GM23338 (cell line): ENCODE measurements at regions not wholly inside any gene's neighbourhood (a gene's known extent, or its start where the extent isn't known, plus 50 kb on each side); places are given as distances from the start of the nearest gene placed in this dataset.

Source experiments
- ATAC-seq: fragments of 200-7000 bp; cut with Tn5 transposase; 3 replicates; pipeline ENCODE4 v1.9.1; 2020
- DNase-seq: peaks from one replicate; pipeline ENCODE4 v3.0.0-alpha.2; 2015; ENCODE audit warnings: low spot score
- H2AFZ ChIP-seq: fragments of 200-600 bp; sonication (generic); 2 replicates; pipeline ENCODE4 v1.8.0; 2016; ENCODE audit warnings: antibody characterized with exemption, mild to moderate bottlenecking, moderate library complexity
- H3F3A ChIP-seq: fragments of 200-600 bp; sonication (generic); replicated peaks from 2 replicates; pipeline ENCODE4 v1.8.0; 2017; ENCODE audit warnings: antibody characterized with exemption, mixed run types, low read depth
- H3K27ac ChIP-seq: fragments of 200-600 bp; sonication (generic); 2 replicates; pipeline ENCODE4 v1.6.1; 2016; ENCODE audit warnings: low read depth
- H3K27me3 ChIP-seq: fragments of 200-600 bp; sonication (generic); 2 replicates; pipeline ENCODE4 v1.8.0; 2016; ENCODE audit warnings: mild to moderate bottlenecking, mixed run types, moderate library complexity; ENCODE audit not compliant: insufficient read depth
- H3K36me3 ChIP-seq: fragments of 200-600 bp; sonication (generic); 2 replicates; pipeline ENCODE4 v1.8.0; 2016; ENCODE audit warnings: mild to moderate bottlenecking; ENCODE audit not compliant: insufficient read depth
- H3K4me1 ChIP-seq: fragments of 200-600 bp; sonication (generic); 2 replicates; pipeline ENCODE4 v1.8.0; 2016; ENCODE audit warnings: mild to moderate bottlenecking, moderate library complexity; ENCODE audit not compliant: insufficient read depth
- H3K4me2 ChIP-seq: fragments of 200-600 bp; sonication (generic); 2 replicates; pipeline ENCODE4 v1.7.1; 2017; ENCODE audit warnings: mixed run types
- H3K4me3 ChIP-seq: fragments of 200-600 bp; sonication (generic); 2 replicates; pipeline ENCODE4 v1.6.1; 2016; ENCODE audit warnings: mixed run types
- H3K79me2 ChIP-seq: fragments of 200-600 bp; sonication (generic); replicated peaks from 2 replicates; pipeline ENCODE4 v1.8.0; 2017; ENCODE audit warnings: mild to moderate bottlenecking; ENCODE audit not compliant: insufficient read depth
- H3K9me2 ChIP-seq: fragments of 200-600 bp; sonication (generic); 2 replicates; pipeline ENCODE4 v1.8.0; 2017; ENCODE audit not compliant: insufficient read depth
- H4K20me1 ChIP-seq: fragments of 200-600 bp; sonication (generic); replicated peaks from 2 replicates; pipeline ENCODE4 v1.8.0; 2017; ENCODE audit warnings: mild to moderate bottlenecking; ENCODE audit not compliant: insufficient read depth
- H3K27ac Mint-ChIP-seq: 2 replicates; pipeline ENCODE4 v1.8.0; 2020; ENCODE audit warnings: inconsistent platforms, mild to moderate bottlenecking, moderate library complexity, mixed read lengths
- H3K27me3 Mint-ChIP-seq: 3 replicates; pipeline ENCODE4 v1.8.0; 2022; ENCODE audit warnings: low read depth, mild to moderate bottlenecking, moderate library complexity, mixed read lengths, inconsistent platforms; ENCODE audit not compliant: insufficient read depth, poor library complexity
- H3K36me3 Mint-ChIP-seq: 3 replicates; pipeline ENCODE4 v1.8.0; 2021; ENCODE audit warnings: low read depth, mild to moderate bottlenecking, inconsistent platforms, moderate library complexity, mixed read lengths
- H3K4me1 Mint-ChIP-seq: 3 replicates; pipeline ENCODE4 v1.8.0; 2020; ENCODE audit warnings: mild to moderate bottlenecking, inconsistent platforms, mixed read lengths
- H3K4me3 Mint-ChIP-seq: 3 replicates; pipeline ENCODE4 v1.8.0; 2021; ENCODE audit warnings: moderate library complexity, mild to moderate bottlenecking, inconsistent platforms, mixed read lengths
- H3K9me3 Mint-ChIP-seq: 3 replicates; pipeline ENCODE4 v1.8.0; 2020; ENCODE audit warnings: moderate library complexity, mild to moderate bottlenecking, inconsistent platforms, mixed read lengths
- CREB1 ChIP-seq: fragments of 250-450 bp; sonication (Bioruptor Pico); IDR thresholded peaks from 2 replicates; pipeline ENCODE4 v1.5.0; 2020; ENCODE audit warnings: low read depth, mild to moderate bottlenecking, moderate library complexity
- ETS1 ChIP-seq: IDR thresholded peaks from 2 replicates; pipeline ENCODE4 v1.6.1; 2016; ENCODE audit warnings: antibody characterized with exemption
- EZH2 ChIP-seq: fragments of 200-600 bp; sonication (generic); IDR thresholded peaks from one replicate; pipeline ENCODE4 v1.8.0; 2017; ENCODE audit warnings: antibody characterized with exemption, mild to moderate bottlenecking, low read depth; ENCODE audit not compliant: unreplicated experiment
- EZH2phosphoT487 ChIP-seq: fragments of 200-600 bp; sonication (generic); IDR thresholded peaks from one replicate; pipeline ENCODE4 v1.8.1; 2018; ENCODE audit warnings: antibody characterized with exemption; ENCODE audit not compliant: unreplicated experiment
- JUNB ChIP-seq: IDR thresholded peaks from one replicate; pipeline ENCODE4 v1.6.1; 2016; ENCODE audit warnings: antibody characterized with exemption; ENCODE audit not compliant: unreplicated experiment
- NANOG ChIP-seq: IDR thresholded peaks from 2 replicates; pipeline ENCODE4 v1.6.1; 2016; ENCODE audit warnings: antibody characterized with exemption, borderline replicate concordance
- POLR2AphosphoS5 ChIP-seq: IDR thresholded peaks from 2 replicates; pipeline ENCODE4 v1.6.1; 2016; ENCODE audit warnings: antibody characterized with exemption, low read depth
- REST ChIP-seq: IDR thresholded peaks from one replicate; pipeline ENCODE4 v1.6.1; 2018; ENCODE audit warnings: antibody characterized with exemption; ENCODE audit not compliant: unreplicated experiment
- STAT1 ChIP-seq: IDR thresholded peaks from one replicate; pipeline ENCODE4 v1.6.1; 2016; ENCODE audit warnings: antibody characterized with exemption; ENCODE audit not compliant: unreplicated experiment
- ZNF114 ChIP-seq: fragments of 250-450 bp; sonication (Bioruptor Pico); IDR thresholded peaks from 2 replicates; pipeline ENCODE4 v1.5.0; 2020; ENCODE audit warnings: mild to moderate bottlenecking, moderate library complexity
- ZNF331 ChIP-seq: fragments of 250-450 bp; sonication (Bioruptor Pico); IDR thresholded peaks from 2 replicates; pipeline ENCODE4 v1.5.0; 2020; ENCODE audit warnings: low read depth, mild to moderate bottlenecking, moderate library complexity
- TF ChIP-seq, protein P1 (sequence below): fragments of 250-450 bp; sonication (Bioruptor Pico); IDR thresholded peaks from 2 replicates; pipeline ENCODE4 v1.5.0; 2020; ENCODE audit warnings: mild to moderate bottlenecking, moderate library complexity
- TF ChIP-seq, protein P2 (sequence below), 2 experiments: fragments of 200-600 bp in 1 of 2; sonication (generic) in 1 of 2; conservative IDR thresholded peaks; 2 replicates each; pipeline versions ENCODE4 v1.5.1 to v1.6.1; 2016 to 2017; ENCODE audit warnings: antibody characterized with exemption in 2 of 2, low read depth in 2 of 2, mild to moderate bottlenecking in 2 of 2, moderate library complexity in 1 of 2

GRCh38 chr13:99662678-99663077 lies 161.4 kb downstream of the TM9SF2 start:
- Histone ChIP-seq H3K79me2 (no peaks in the 10 kb centered on the region), H3K4me3 (no peak overlapping the region), H4K20me1 (no peaks in the 10 kb centered on the region), H3K36me3 (no peaks in the 10 kb centered on the region), H3K4me1 (peaks cover 46% of the 10 kb centered on the region), H3K4me2 (peak overlapping the region; percentile 23; the same call in 1 of the 2 replicates), H2AFZ (no peak overlapping the region), H3F3A (no peaks in the 10 kb centered on the region), H3K27me3 (no peaks in the 10 kb centered on the region), H3K27ac (peak overlapping the region; percentile 78), H3K9me2 (no peaks in the 10 kb centered on the region)
- Mint-ChIP-seq H3K4me1 (peaks cover 59% of the 10 kb centered on the region), H3K27ac (peak overlapping the region; percentile 46; the same call in 1 of the 2 replicates), H3K9me3 (no peaks in the 10 kb centered on the region), H3K4me3 (no peak overlapping the region), H3K27me3 (peaks cover 6% of the 10 kb centered on the region), H3K36me3 (no peaks in the 10 kb centered on the region)
- no peak for DNase-seq
- no peak for ATAC-seq
- TF ChIP-seq EZH2phosphoT487 (no peak), CREB1 (no peak), ZNF331 (CRISPR knock-in tag) (no peak), EZH2 (no peak), POLR2AphosphoS5 (no peak), REST (no peak), ETS1 (no peak), ZNF114 (no peak), STAT1 (no peak), NANOG (no peak), JUNB (no peak)
- TF ChIP-seq, protein P1, sequence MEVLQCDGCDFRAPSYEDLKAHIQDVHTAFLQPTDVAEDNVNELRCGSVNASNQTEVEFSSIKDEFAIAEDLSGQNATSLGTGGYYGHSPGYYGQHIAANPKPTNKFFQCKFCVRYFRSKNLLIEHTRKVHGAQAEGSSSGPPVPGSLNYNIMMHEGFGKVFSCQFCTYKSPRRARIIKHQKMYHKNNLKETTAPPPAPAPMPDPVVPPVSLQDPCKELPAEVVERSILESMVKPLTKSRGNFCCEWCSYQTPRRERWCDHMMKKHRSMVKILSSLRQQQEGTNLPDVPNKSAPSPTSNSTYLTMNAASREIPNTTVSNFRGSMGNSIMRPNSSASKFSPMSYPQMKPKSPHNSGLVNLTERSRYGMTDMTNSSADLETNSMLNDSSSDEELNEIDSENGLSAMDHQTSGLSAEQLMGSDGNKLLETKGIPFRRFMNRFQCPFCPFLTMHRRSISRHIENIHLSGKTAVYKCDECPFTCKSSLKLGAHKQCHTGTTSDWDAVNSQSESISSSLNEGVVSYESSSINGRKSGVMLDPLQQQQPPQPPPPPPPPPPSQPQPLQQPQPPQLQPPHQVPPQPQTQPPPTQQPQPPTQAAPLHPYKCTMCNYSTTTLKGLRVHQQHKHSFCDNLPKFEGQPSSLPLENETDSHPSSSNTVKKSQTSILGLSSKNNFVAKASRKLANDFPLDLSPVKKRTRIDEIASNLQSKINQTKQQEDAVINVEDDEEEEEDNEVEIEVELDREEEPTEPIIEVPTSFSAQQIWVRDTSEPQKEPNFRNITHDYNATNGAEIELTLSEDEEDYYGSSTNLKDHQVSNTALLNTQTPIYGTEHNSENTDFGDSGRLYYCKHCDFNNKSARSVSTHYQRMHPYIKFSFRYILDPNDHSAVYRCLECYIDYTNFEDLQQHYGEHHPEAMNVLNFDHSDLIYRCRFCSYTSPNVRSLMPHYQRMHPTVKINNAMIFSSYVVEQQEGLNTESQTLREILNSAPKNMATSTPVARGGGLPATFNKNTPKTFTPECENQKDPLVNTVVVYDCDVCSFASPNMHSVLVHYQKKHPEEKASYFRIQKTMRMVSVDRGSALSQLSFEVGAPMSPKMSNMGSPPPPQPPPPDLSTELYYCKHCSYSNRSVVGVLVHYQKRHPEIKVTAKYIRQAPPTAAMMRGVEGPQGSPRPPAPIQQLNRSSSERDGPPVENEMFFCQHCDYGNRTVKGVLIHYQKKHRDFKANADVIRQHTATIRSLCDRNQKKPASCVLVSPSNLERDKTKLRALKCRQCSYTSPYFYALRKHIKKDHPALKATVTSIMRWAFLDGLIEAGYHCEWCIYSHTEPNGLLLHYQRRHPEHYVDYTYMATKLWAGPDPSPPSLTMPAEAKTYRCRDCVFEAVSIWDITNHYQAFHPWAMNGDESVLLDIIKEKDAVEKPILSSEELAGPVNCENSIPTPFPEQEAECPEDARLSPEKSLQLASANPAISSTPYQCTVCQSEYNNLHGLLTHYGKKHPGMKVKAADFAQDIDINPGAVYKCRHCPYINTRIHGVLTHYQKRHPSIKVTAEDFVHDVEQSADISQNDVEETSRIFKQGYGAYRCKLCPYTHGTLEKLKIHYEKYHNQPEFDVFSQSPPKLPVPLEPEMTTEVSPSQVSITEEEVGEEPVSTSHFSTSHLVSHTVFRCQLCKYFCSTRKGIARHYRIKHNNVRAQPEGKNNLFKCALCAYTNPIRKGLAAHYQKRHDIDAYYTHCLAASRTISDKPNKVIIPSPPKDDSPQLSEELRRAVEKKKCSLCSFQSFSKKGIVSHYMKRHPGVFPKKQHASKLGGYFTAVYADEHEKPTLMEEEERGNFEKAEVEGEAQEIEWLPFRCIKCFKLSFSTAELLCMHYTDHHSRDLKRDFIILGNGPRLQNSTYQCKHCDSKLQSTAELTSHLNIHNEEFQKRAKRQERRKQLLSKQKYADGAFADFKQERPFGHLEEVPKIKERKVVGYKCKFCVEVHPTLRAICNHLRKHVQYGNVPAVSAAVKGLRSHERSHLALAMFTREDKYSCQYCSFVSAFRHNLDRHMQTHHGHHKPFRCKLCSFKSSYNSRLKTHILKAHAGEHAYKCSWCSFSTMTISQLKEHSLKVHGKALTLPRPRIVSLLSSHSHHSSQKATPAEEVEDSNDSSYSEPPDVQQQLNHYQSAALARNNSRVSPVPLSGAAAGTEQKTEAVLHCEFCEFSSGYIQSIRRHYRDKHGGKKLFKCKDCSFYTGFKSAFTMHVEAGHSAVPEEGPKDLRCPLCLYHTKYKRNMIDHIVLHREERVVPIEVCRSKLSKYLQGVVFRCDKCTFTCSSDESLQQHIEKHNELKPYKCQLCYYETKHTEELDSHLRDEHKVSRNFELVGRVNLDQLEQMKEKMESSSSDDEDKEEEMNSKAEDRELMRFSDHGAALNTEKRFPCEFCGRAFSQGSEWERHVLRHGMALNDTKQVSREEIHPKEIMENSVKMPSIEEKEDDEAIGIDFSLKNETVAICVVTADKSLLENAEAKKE (CRISPR knock-in tag): no peak
- TF ChIP-seq, protein P2, sequence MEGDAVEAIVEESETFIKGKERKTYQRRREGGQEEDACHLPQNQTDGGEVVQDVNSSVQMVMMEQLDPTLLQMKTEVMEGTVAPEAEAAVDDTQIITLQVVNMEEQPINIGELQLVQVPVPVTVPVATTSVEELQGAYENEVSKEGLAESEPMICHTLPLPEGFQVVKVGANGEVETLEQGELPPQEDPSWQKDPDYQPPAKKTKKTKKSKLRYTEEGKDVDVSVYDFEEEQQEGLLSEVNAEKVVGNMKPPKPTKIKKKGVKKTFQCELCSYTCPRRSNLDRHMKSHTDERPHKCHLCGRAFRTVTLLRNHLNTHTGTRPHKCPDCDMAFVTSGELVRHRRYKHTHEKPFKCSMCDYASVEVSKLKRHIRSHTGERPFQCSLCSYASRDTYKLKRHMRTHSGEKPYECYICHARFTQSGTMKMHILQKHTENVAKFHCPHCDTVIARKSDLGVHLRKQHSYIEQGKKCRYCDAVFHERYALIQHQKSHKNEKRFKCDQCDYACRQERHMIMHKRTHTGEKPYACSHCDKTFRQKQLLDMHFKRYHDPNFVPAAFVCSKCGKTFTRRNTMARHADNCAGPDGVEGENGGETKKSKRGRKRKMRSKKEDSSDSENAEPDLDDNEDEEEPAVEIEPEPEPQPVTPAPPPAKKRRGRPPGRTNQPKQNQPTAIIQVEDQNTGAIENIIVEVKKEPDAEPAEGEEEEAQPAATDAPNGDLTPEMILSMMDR (conservative IDR thresholded peaks at IDR 0.05; ENCODE audit: low read depth in 2 of 2): no peak
